ENCODE measurements at regions not wholly inside any gene's neighbourhood (a gene's known extent, or its start where the extent isn't known, plus 50 kb on each side); places are given as distances from the start of the nearest gene placed in this dataset.

DNA sequence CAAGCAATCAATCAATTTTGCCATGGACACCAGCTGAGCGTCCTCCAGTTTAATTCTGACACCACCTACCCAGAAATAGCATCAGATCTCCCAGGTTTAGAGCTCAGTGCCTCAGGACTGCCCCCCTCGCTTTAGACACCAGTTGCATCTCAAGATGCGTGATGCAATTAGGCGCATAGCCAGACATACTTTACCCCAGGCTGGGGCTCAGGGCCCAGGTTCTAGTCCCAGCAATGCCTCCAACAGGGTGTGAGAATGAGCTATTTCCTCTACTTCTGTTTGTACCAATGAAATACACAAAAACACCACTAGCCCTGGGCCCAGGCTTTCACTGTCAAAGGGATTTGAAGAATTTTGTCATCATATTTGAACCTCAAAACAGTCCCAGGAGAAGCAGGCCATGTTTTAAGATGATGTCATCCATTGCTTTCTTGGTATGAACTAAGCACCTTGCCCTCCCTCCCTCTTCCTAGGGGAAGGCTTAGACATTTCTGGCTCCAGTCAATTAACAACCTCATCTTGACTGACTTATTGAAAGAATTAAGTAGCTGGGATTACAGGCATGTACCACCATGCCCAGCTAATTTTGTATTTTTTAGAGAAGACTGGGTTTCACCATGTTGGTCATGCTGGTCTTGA is 61.5 kb upstream of the INCENP start:
- TF ChIP-seq, protein P1, sequence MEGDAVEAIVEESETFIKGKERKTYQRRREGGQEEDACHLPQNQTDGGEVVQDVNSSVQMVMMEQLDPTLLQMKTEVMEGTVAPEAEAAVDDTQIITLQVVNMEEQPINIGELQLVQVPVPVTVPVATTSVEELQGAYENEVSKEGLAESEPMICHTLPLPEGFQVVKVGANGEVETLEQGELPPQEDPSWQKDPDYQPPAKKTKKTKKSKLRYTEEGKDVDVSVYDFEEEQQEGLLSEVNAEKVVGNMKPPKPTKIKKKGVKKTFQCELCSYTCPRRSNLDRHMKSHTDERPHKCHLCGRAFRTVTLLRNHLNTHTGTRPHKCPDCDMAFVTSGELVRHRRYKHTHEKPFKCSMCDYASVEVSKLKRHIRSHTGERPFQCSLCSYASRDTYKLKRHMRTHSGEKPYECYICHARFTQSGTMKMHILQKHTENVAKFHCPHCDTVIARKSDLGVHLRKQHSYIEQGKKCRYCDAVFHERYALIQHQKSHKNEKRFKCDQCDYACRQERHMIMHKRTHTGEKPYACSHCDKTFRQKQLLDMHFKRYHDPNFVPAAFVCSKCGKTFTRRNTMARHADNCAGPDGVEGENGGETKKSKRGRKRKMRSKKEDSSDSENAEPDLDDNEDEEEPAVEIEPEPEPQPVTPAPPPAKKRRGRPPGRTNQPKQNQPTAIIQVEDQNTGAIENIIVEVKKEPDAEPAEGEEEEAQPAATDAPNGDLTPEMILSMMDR (IDR thresholded peaks at IDR 0.05; ENCODE audit: extremely low read depth in 1 of 2, insufficient read depth in 1 of 2, low read depth in 1 of 2, low read length in 2 of 2) = no peak
- TF ChIP-seq POLR2A (IDR thresholded peaks at IDR 0.05; ENCODE audit: low read depth, low read length) = no peak

Data from endothelial cell of umbilical vein (primary cell).